ENCODE measurements at regions not wholly inside any gene's neighbourhood (a gene's known extent, or its start where the extent isn't known, plus 50 kb on each side); places are given as distances from the start of the nearest gene placed in this dataset.

- ATAC-seq (ENCODE audit: low read depth) (no peak), DNase-seq (no peak)
- Mint-ChIP-seq H3K27me3 (no peaks in the 10 kb centered on the region), H3K9me3 (ENCODE audit: insufficient read depth) (no peaks in the 10 kb centered on the region), H3K27ac (no peak overlapping the region), H3K4me3 (no peak overlapping the region), H3K4me1 (peaks cover 21% of the 10 kb centered on the region)
- Histone ChIP-seq H3K4me3 (ENCODE audit: control extremely low read depth in 1 of 5, extremely low read depth in 1 of 5, insufficient read depth in 1 of 5, low read depth in 2 of 5, low read length in 4 of 5) (no peak overlapping the region), H3K27me3 (replicated peaks in 1 of 4; ENCODE audit: control extremely low read depth in 1 of 4, control insufficient read depth in 3 of 4, insufficient read depth in 4 of 4, low read length in 3 of 4) (no peaks in the 10 kb centered on the region), H3K9ac (ENCODE audit: low read length) (no peak overlapping the region), H3K79me2 (ENCODE audit: control insufficient read depth, insufficient read depth, low read length) (no peaks in the 10 kb centered on the region), H3K36me3 (replicated peaks in 1 of 2; ENCODE audit: control extremely low read depth in 1 of 2, control insufficient read depth in 1 of 2, extremely low read depth in 1 of 2, insufficient read depth in 2 of 2, low read length in 1 of 2) (no peaks in the 10 kb centered on the region), H3K4me1 (ENCODE audit: control insufficient read depth in 2 of 2, insufficient read depth in 2 of 2, low read length in 2 of 2) (peaks cover 8 to 21% of the 10 kb centered on the region in 2 donors), H3K9me3 (ENCODE audit: control extremely low read depth in 1 of 3, control insufficient read depth in 2 of 3, insufficient read depth in 1 of 3, low read length in 2 of 3) (no peaks in the 10 kb centered on the region), H4K20me1 (ENCODE audit: control insufficient read depth, insufficient read depth, low read length, poor library complexity, severe bottlenecking) (no peaks in the 10 kb centered on the region), H2AFZ (ENCODE audit: insufficient read depth, low read depth, low read length, poor library complexity, severe bottlenecking) (no peak overlapping the region), H3K27ac (ENCODE audit: low read length in 2 of 2) (no peak overlapping the region), H3K4me2 (replicated peaks; ENCODE audit: low read depth, low read length, poor library complexity, severe bottlenecking) (no peak overlapping the region)
- intact Hi-C loops (cut with micrococcal nuclease) = no loop called here
- TF ChIP-seq EZH2 (IDR thresholded peaks at IDR 0.05; ENCODE audit: borderline replicate concordance, insufficient read depth, low read depth, low read length, poor library complexity, severe bottlenecking) (no peak), CTCF (IDR thresholded peaks at IDR 0.05) (no peak)
- POLR2A ChIA-PET = no interaction called here
- CTCF ChIA-PET = interaction anchor here (1.2 to 5.8 kb wide), 11 partner anchors 11 to 318 kb away, joined by 3 to 61 read pairs (median 7); no protein-coding TSS in a partner anchor
- 92% methylated on average over 4 of the region's 6 CpGs for WGBS (ENCODE audit: insufficient coverage)
Measured at GRCh38 chr3:195001261-195001660, 269.7 kb downstream of the XXYLT1 start.

- no peak overlapping the region for H3K27ac Mint-ChIP-seq
- peak; percentile 85 for ATAC-seq (ENCODE audit: low read depth)
- peak; percentile 64 for DNase-seq
Measured at GRCh38 chr3:195001961-195002861, 268.7 kb downstream of the XXYLT1 start.

More at GRCh38 chr3:195001961-195002861, 268.7 kb downstream of the XXYLT1 start:
- POLR2A ChIA-PET = interaction anchor here (0.9 kb wide), 1 partner anchor 257 kb away, joined by 3 read pairs; no protein-coding TSS in a partner anchor
- WGBS (ENCODE audit: insufficient coverage) = 64% methylated on average over 4 of the region's 9 CpGs
- H3K9me3 Mint-ChIP-seq (ENCODE audit: insufficient read depth) = no peaks in the 10 kb centered on the region
- Histone ChIP-seq H3K27ac (ENCODE audit: low read length in 2 of 2) (no peak overlapping the region), H2AFZ (ENCODE audit: insufficient read depth, low read depth, low read length, poor library complexity, severe bottlenecking) (no peak overlapping the region), H3K9ac (ENCODE audit: low read length) (no peak overlapping the region), H3K27me3 (replicated peaks in 1 of 4; ENCODE audit: control extremely low read depth in 1 of 4, control insufficient read depth in 3 of 4, insufficient read depth in 4 of 4, low read length in 3 of 4) (no peaks in the 10 kb centered on the region), H3K36me3 (replicated peaks in 1 of 2; ENCODE audit: control extremely low read depth in 1 of 2, control insufficient read depth in 1 of 2, extremely low read depth in 1 of 2, insufficient read depth in 2 of 2, low read length in 1 of 2) (no peaks in the 10 kb centered on the region), H3K79me2 (ENCODE audit: control insufficient read depth, insufficient read depth, low read length) (no peaks in the 10 kb centered on the region), H4K20me1 (ENCODE audit: control insufficient read depth, insufficient read depth, low read length, poor library complexity, severe bottlenecking) (no peaks in the 10 kb centered on the region), H3K9me3 (ENCODE audit: control extremely low read depth in 1 of 3, control insufficient read depth in 2 of 3, insufficient read depth in 1 of 3, low read length in 2 of 3) (no peaks in the 10 kb centered on the region), H3K4me1 (ENCODE audit: control insufficient read depth in 2 of 2, insufficient read depth in 2 of 2, low read length in 2 of 2) (peaks cover 15 to 30% of the 10 kb centered on the region in 2 donors), H3K4me2 (replicated peaks; ENCODE audit: low read depth, low read length, poor library complexity, severe bottlenecking) (no peak overlapping the region), H3K4me3 (ENCODE audit: control extremely low read depth in 1 of 5, extremely low read depth in 1 of 5, insufficient read depth in 1 of 5, low read depth in 2 of 5, low read length in 4 of 5) (no peak overlapping the region)
- H3K27me3 Mint-ChIP-seq = no peaks in the 10 kb centered on the region
- H3K4me1 Mint-ChIP-seq = peaks cover 31% of the 10 kb centered on the region
- TF ChIP-seq CTCF (IDR thresholded peaks at IDR 0.05) (peak; percentile 66), EZH2 (IDR thresholded peaks at IDR 0.05; ENCODE audit: borderline replicate concordance, insufficient read depth, low read depth, low read length, poor library complexity, severe bottlenecking) (no peak)
- intact Hi-C loops (cut with micrococcal nuclease) = loop anchor here (1.0 kb wide), 3 partner anchors 104 to 320 kb away; no protein-coding TSS in a partner anchor
- H3K4me3 Mint-ChIP-seq = no peak overlapping the region
- CTCF ChIA-PET = interaction anchor here (0.7 to 5.8 kb wide), 28 partner anchors 10 to 331 kb away, joined by 3 to 61 read pairs (median 4); partner anchors contain the start of gene LSG1

Data from B cell (primary cell).